ENCODE measurements at regions not wholly inside any gene's neighbourhood (a gene's known extent, or its start where the extent isn't known, plus 50 kb on each side); places are given as distances from the start of the nearest gene placed in this dataset.

DNA sequence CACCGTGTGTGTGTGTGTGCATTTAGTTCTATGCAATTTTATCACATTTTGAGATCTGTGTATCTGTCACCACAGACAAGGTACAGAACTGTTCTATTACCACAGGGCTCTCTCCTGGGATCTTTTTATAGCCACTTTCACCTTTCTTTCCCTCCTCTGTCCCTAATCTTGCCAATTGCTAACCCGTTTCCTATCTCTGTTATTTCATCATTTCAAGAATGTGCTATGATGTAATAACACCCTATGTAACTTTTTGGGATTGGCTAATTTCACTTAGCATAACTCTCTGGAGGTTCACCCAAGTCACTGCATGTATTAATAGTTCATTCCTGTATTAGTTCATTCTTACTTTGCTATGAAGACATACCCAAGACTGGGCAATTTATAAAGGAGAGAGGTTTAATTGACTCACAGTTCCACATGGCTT, 657.7 kb downstream of the QKI start:
- Histone ChIP-seq H3K36me3 (ENCODE audit: insufficient read depth, low read length) (no peaks in the 10 kb centered on the region), H3K27ac (ENCODE audit: low read depth, low read length) (no peak overlapping the region), H3K4me1 (ENCODE audit: insufficient read depth, low read length) (no peaks in the 10 kb centered on the region), H3K9me3 (ENCODE audit: low read length) (no peaks in the 10 kb centered on the region), H3K4me3 (ENCODE audit: low read length) (no peak overlapping the region), H3K27me3 (ENCODE audit: insufficient read depth, low read length, poor library complexity, severe bottlenecking) (no peaks in the 10 kb centered on the region)
- H3K27ac Mint-ChIP-seq = no peak overlapping the region
- H3K4me3 Mint-ChIP-seq = no peak overlapping the region
- H3K36me3 Mint-ChIP-seq = no peaks in the 10 kb centered on the region
- ChIA-PET POLR2A (no interaction called here), CTCF (no interaction called here)
- no peak for DNase-seq
- no peaks in the 10 kb centered on the region for H3K4me1 Mint-ChIP-seq
- H3K27me3 Mint-ChIP-seq = peaks cover 0 to 1% of the 10 kb centered on the region in 2 donors
- H3K9me3 Mint-ChIP-seq = peaks cover 0 to 5% (median 0%) of the 10 kb centered on the region in 5 donors

DNA sequence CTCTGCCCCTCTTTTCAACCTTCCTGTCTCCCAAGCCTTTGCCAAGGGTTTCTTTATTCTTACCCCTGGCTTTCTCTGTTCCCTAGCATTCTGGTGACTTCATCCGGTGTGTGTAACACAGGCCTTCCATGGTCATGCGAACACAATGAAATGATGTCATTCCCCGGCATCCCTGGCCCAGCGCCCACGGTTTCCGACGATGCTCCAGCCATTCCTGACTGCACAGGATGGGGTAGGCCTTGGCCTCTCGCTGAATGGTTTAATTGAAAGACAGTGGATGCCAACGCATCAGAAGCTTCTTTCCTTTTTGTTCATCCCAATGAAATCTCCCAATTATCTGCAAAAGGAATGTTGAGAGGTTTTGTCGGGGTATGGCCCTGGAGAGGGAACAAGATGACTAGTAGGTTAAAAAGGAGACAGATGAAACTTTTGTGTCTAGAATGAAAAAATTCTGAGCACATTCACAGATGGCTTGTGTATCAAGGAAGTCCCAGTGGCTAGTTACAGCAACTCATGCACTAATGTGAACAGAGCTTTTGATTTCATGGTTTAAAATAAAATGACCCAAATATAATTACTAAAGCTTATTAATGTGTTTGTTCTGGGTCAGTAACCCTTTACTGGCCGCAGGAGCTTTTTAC, 655.0 kb downstream of the QKI start:
- Histone ChIP-seq H3K4me3 (ENCODE audit: low read length) (no peak overlapping the region), H3K9me3 (ENCODE audit: low read length) (no peaks in the 10 kb centered on the region), H3K27me3 (ENCODE audit: insufficient read depth, low read length, poor library complexity, severe bottlenecking) (no peaks in the 10 kb centered on the region), H3K36me3 (ENCODE audit: insufficient read depth, low read length) (no peaks in the 10 kb centered on the region), H3K27ac (ENCODE audit: low read depth, low read length) (no peak overlapping the region), H3K4me1 (ENCODE audit: insufficient read depth, low read length) (no peaks in the 10 kb centered on the region)
- H3K27me3 Mint-ChIP-seq = no peaks in the 10 kb centered on the region
- no peak overlapping the region for H3K27ac Mint-ChIP-seq
- no peak overlapping the region for H3K4me3 Mint-ChIP-seq
- ChIA-PET POLR2A (no interaction called here), CTCF (no interaction called here)
- no peak for DNase-seq
- H3K36me3 Mint-ChIP-seq = no peaks in the 10 kb centered on the region
- H3K9me3 Mint-ChIP-seq = peaks cover 0 to 5% (median 0%) of the 10 kb centered on the region in 5 donors
- no peaks in the 10 kb centered on the region for H3K4me1 Mint-ChIP-seq

DNA sequence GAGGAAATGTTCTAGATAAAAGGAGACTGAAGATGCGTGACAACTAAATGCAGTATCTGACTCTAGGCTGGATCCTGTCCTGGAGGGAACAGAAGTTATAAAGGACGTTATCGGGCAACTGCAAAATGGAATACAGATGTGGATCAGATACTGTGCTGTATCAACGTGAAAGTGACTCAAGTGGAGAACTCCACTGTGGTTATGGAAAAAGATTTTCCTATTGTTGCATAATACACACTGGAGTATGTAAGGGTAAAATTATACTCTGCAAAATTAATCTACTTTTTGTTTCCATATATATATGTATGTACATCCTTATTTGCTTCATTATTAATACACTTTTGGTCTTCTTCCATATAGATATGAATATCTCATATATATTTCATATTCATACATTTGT, 654.0 kb downstream of the QKI start:
- H3K27me3 Mint-ChIP-seq = no peaks in the 10 kb centered on the region
- ChIA-PET POLR2A (no interaction called here), CTCF (no interaction called here)
- Histone ChIP-seq H3K4me1 (ENCODE audit: insufficient read depth, low read length) (no peaks in the 10 kb centered on the region), H3K36me3 (ENCODE audit: insufficient read depth, low read length) (no peaks in the 10 kb centered on the region), H3K27me3 (ENCODE audit: insufficient read depth, low read length, poor library complexity, severe bottlenecking) (no peaks in the 10 kb centered on the region), H3K4me3 (ENCODE audit: low read length) (no peak overlapping the region), H3K9me3 (ENCODE audit: low read length) (no peaks in the 10 kb centered on the region), H3K27ac (ENCODE audit: low read depth, low read length) (no peak overlapping the region)
- peaks cover 0 to 5% (median 0%) of the 10 kb centered on the region in 5 donors for H3K9me3 Mint-ChIP-seq
- DNase-seq = no peak
- H3K4me1 Mint-ChIP-seq = no peaks in the 10 kb centered on the region
- no peak overlapping the region for H3K27ac Mint-ChIP-seq
- no peak overlapping the region for H3K4me3 Mint-ChIP-seq
- H3K36me3 Mint-ChIP-seq = no peaks in the 10 kb centered on the region

DNA sequence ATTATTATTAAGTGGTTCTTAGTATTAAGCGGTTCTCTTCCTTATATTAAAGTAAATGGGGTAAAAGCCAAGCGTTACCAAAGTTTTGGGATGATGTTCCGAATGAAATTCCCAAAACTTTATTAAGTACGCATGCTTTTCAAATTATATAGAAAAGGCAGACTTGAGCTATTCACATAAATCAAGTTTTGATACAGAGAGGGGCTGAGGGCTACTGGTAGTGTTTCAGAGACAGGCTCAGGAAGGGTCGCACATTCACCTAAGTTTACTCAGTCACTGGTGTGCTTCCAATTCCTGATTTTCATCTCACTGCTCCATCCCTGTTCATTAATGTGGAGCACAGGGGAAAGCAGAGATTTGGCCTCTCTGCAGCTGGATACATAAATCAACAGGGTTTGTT, 652.2 kb downstream of the QKI start:
- no peaks in the 10 kb centered on the region for H3K4me1 ChIP-seq (ENCODE audit: insufficient read depth, low read length)
- Mint-ChIP-seq H3K27me3 (no peaks in the 10 kb centered on the region), H3K4me3 (no peak overlapping the region), H3K27ac (no peak overlapping the region), H3K36me3 (no peaks in the 10 kb centered on the region), H3K9me3 (peaks cover 0 to 2% (median 0%) of the 10 kb centered on the region in 5 donors), H3K4me1 (no peaks in the 10 kb centered on the region)
- no peak overlapping the region for H3K4me3 ChIP-seq (ENCODE audit: low read length)
- DNase-seq = no peak
- H3K27ac ChIP-seq (ENCODE audit: low read depth, low read length) = no peak overlapping the region
- no peaks in the 10 kb centered on the region for H3K27me3 ChIP-seq (ENCODE audit: insufficient read depth, low read length, poor library complexity, severe bottlenecking)
- POLR2A ChIA-PET = no interaction called here
- no peaks in the 10 kb centered on the region for H3K36me3 ChIP-seq (ENCODE audit: insufficient read depth, low read length)
- no peaks in the 10 kb centered on the region for H3K9me3 ChIP-seq (ENCODE audit: low read length)
- CTCF ChIA-PET = no interaction called here

DNA sequence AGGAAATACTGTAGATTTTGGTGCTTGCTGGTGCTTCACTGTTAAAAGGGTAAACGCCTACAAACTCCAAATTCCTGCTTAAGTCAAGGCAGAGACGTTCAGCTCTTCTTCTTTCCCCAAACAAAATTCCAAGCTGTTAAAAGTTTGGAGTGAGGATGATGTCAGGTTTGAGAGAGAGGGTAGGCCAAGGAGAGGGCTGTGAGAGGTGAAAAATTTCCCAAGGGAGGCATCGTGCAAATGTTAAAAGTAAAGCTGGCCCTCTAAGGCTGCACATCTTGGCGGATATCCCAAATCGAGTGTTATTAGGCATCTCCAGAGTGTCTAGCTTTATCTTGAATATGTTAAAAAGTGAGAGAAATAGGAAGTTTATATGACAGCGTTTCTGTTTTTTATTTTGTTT, 651.8 kb downstream of the QKI start:
- Mint-ChIP-seq H3K36me3 (no peaks in the 10 kb centered on the region), H3K4me3 (no peak overlapping the region), H3K4me1 (no peaks in the 10 kb centered on the region), H3K27me3 (no peaks in the 10 kb centered on the region), H3K9me3 (peaks cover 0 to 2% (median 0%) of the 10 kb centered on the region in 5 donors), H3K27ac (no peak overlapping the region)
- ChIA-PET CTCF (no interaction called here), POLR2A (no interaction called here)
- Histone ChIP-seq H3K9me3 (ENCODE audit: low read length) (no peaks in the 10 kb centered on the region), H3K27me3 (ENCODE audit: insufficient read depth, low read length, poor library complexity, severe bottlenecking) (no peaks in the 10 kb centered on the region), H3K4me3 (ENCODE audit: low read length) (no peak overlapping the region), H3K36me3 (ENCODE audit: insufficient read depth, low read length) (no peaks in the 10 kb centered on the region), H3K4me1 (ENCODE audit: insufficient read depth, low read length) (no peaks in the 10 kb centered on the region), H3K27ac (ENCODE audit: low read depth, low read length) (no peak overlapping the region)
- DNase-seq = no peak

DNA sequence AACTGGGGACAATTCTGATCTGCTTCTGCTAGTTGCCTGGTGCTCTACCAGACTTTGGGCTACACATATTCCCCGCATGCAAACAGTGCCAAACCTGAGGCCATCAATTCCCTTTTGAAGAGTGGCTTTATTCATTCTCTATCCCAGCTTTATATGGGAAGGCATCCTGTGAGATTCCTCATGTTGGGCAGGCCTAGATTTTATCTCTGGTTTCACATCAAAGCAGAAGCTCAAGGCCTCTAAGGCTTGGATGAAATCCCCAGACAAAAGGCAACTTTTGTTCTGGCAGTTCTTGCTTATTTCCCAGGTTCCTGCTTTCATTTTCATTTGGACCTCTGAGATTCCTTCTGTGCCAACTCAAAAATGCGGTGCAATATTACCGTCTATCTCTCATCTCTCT, 648.8 kb downstream of the QKI start:
- CTCF ChIA-PET = no interaction called here
- no peak for DNase-seq
- no peak overlapping the region for H3K27ac ChIP-seq (ENCODE audit: low read depth, low read length)
- Mint-ChIP-seq H3K4me1 (no peaks in the 10 kb centered on the region), H3K4me3 (no peak overlapping the region), H3K9me3 (peaks cover 0 to 2% (median 0%) of the 10 kb centered on the region in 5 donors), H3K27me3 (no peaks in the 10 kb centered on the region), H3K36me3 (no peaks in the 10 kb centered on the region), H3K27ac (no peak overlapping the region)
- H3K4me1 ChIP-seq (ENCODE audit: insufficient read depth, low read length) = no peaks in the 10 kb centered on the region
- no peaks in the 10 kb centered on the region for H3K27me3 ChIP-seq (ENCODE audit: insufficient read depth, low read length, poor library complexity, severe bottlenecking)
- no peaks in the 10 kb centered on the region for H3K36me3 ChIP-seq (ENCODE audit: insufficient read depth, low read length)
- POLR2A ChIA-PET = no interaction called here
- no peak overlapping the region for H3K4me3 ChIP-seq (ENCODE audit: low read length)
- H3K9me3 ChIP-seq (ENCODE audit: low read length) = no peaks in the 10 kb centered on the region

DNA sequence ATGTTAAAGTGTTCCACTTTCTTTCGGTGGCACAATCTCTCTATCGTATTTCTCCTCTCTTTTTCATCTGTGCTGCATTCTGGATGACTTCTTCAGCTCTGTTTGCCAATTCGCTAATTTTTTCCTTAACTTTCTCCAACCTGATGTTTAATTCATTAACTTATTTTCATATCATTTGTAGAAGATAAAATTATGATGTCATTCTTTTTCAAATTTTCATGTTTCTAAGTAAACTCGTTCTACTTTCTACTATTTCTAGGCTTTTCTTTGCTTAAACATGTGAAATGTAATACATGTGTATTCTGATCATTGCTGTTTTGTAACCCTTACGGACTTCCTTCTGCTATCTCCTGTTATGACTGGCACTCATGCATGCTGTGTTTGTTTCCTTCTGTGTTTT, 648.4 kb downstream of the QKI start:
- POLR2A ChIA-PET = no interaction called here
- Mint-ChIP-seq H3K4me1 (no peaks in the 10 kb centered on the region), H3K36me3 (no peaks in the 10 kb centered on the region), H3K9me3 (peaks cover 0 to 1% (median 0%) of the 10 kb centered on the region in 5 donors), H3K4me3 (no peak overlapping the region), H3K27ac (no peak overlapping the region), H3K27me3 (no peaks in the 10 kb centered on the region)
- no peaks in the 10 kb centered on the region for H3K27me3 ChIP-seq (ENCODE audit: insufficient read depth, low read length, poor library complexity, severe bottlenecking)
- no peak overlapping the region for H3K27ac ChIP-seq (ENCODE audit: low read depth, low read length)
- H3K4me1 ChIP-seq (ENCODE audit: insufficient read depth, low read length) = no peaks in the 10 kb centered on the region
- no peaks in the 10 kb centered on the region for H3K36me3 ChIP-seq (ENCODE audit: insufficient read depth, low read length)
- no peak overlapping the region for H3K4me3 ChIP-seq (ENCODE audit: low read length)
- DNase-seq = no peak
- CTCF ChIA-PET = no interaction called here
- H3K9me3 ChIP-seq (ENCODE audit: low read length) = no peaks in the 10 kb centered on the region

DNA sequence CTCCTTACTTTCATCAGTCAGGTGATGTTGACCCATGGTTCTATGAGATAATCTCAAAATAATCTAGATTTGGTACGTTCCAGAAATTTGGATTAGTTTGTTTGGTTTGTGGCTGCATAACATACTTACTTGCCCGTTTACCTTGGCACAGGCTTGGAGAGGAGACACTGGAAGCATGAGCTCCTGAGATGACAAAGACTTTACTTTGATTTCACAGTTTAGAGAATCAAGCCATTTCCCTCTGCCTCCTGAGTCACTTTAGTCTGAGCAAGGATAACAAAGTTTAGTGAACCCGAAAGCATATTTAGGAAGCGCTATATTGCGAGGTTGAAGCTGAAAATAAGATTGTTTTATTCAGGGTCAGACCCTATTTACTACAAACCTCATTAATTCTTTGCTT, 643.4 kb downstream of the QKI start:
- H3K27ac Mint-ChIP-seq = no peak overlapping the region
- H3K27me3 Mint-ChIP-seq = no peaks in the 10 kb centered on the region
- CTCF ChIA-PET = no interaction called here
- H3K4me3 ChIP-seq (ENCODE audit: low read length) = no peak overlapping the region
- H3K36me3 ChIP-seq (ENCODE audit: insufficient read depth, low read length) = no peaks in the 10 kb centered on the region
- H3K9me3 Mint-ChIP-seq = peaks cover 0 to 2% (median 0%) of the 10 kb centered on the region in 5 donors
- H3K4me3 Mint-ChIP-seq = no peak overlapping the region
- no peaks in the 10 kb centered on the region for H3K4me1 Mint-ChIP-seq
- H3K4me1 ChIP-seq (ENCODE audit: insufficient read depth, low read length) = no peaks in the 10 kb centered on the region
- H3K27me3 ChIP-seq (ENCODE audit: insufficient read depth, low read length, poor library complexity, severe bottlenecking) = no peaks in the 10 kb centered on the region
- no peaks in the 10 kb centered on the region for H3K36me3 Mint-ChIP-seq
- POLR2A ChIA-PET = no interaction called here
- no peaks in the 10 kb centered on the region for H3K9me3 ChIP-seq (ENCODE audit: low read length)
- H3K27ac ChIP-seq (ENCODE audit: low read depth, low read length) = no peak overlapping the region
- DNase-seq = no peak

DNA sequence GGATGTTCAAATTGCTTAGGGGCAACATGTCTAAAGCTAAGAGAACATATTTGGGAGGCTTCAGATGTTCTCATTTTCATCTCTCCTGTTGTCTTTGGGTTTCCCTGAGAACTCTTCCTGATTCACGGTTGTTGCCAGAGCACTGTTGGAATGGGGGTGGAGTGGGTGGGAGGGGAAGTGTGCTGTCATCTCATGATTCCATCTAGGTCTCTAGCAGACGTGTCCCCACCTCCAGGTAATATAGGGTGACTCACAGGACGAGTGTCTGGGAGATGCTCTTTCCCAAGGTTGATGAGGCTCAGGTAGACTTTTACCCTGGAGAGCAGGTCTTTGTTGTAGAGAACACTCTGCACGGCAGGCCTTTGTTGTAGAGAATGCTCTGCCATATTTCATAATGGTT, 636.9 kb downstream of the QKI start:
- Mint-ChIP-seq H3K36me3 (no peaks in the 10 kb centered on the region), H3K4me3 (no peak overlapping the region), H3K9me3 (peaks cover 0 to 2% (median 0%) of the 10 kb centered on the region in 5 donors), H3K27ac (no peak overlapping the region), H3K27me3 (peaks cover 3 to 10% of the 10 kb centered on the region in 2 donors), H3K4me1 (no peaks in the 10 kb centered on the region)
- H3K27ac ChIP-seq (ENCODE audit: low read depth, low read length) = no peak overlapping the region
- H3K9me3 ChIP-seq (ENCODE audit: low read length) = no peaks in the 10 kb centered on the region
- no peaks in the 10 kb centered on the region for H3K36me3 ChIP-seq (ENCODE audit: insufficient read depth, low read length)
- CTCF ChIA-PET = no interaction called here
- H3K4me3 ChIP-seq (ENCODE audit: low read length) = no peak overlapping the region
- no peak for DNase-seq
- no peaks in the 10 kb centered on the region for H3K4me1 ChIP-seq (ENCODE audit: insufficient read depth, low read length)
- POLR2A ChIA-PET = no interaction called here
- no peaks in the 10 kb centered on the region for H3K27me3 ChIP-seq (ENCODE audit: insufficient read depth, low read length, poor library complexity, severe bottlenecking)
